ENCODE measurements at regions not wholly inside any gene's neighbourhood (a gene's known extent, or its start where the extent isn't known, plus 50 kb on each side); places are given as distances from the start of the nearest gene placed in this dataset.

GRCh38 chr5:163607256-163607655, 101.8 kb downstream of the MAT2B start:
- intact Hi-C loops (cut with DNase I) = no loop called here
- Histone ChIP-seq H3K9me3 (no peaks in the 10 kb centered on the region), H3K4me1 (no peaks in the 10 kb centered on the region), H3K36me3 (no peaks in the 10 kb centered on the region), H3K27ac (no peak overlapping the region), H3K4me3 (no peak overlapping the region), H3K27me3 (no peaks in the 10 kb centered on the region)
- DNase-seq = no peak
- 63% methylated on average over 4 of the region's 4 CpGs for WGBS (ENCODE audit: insufficient coverage, low coverage, low lambda C conversion rate, missing lambda C conversion rate)
- TF ChIP-seq POLR2A (IDR thresholded peaks at IDR 0.05) = no peak
- no peak for TF ChIP-seq CTCF (IDR thresholded peaks at IDR 0.05)
- no peak for ATAC-seq

- intact Hi-C loops (cut with DNase I) = no loop called here
- H3K4me3 ChIP-seq = no peak overlapping the region
- no peaks in the 10 kb centered on the region for H3K4me1 ChIP-seq
- H3K27me3 ChIP-seq = no peaks in the 10 kb centered on the region
- no peak overlapping the region for H3K27ac ChIP-seq
- TF ChIP-seq POLR2A (IDR thresholded peaks at IDR 0.05) (no peak), CTCF (IDR thresholded peaks at IDR 0.05) (no peak)
- H3K36me3 ChIP-seq = no peaks in the 10 kb centered on the region
- no peak for DNase-seq
- ATAC-seq = no peak
- H3K9me3 ChIP-seq = no peaks in the 10 kb centered on the region
Measured at GRCh38 chr5:163608621-163609020, 103.2 kb downstream of the MAT2B start.

GRCh38 chr5:163609910-163610309, 104.5 kb downstream of the MAT2B start:
- WGBS (ENCODE audit: insufficient coverage, low coverage, low lambda C conversion rate, missing lambda C conversion rate) = 39% methylated on average over 1 of the region's 1 CpG
- TF ChIP-seq CTCF (IDR thresholded peaks at IDR 0.05) (no peak), POLR2A (IDR thresholded peaks at IDR 0.05) (no peak)
- Histone ChIP-seq H3K27me3 (no peaks in the 10 kb centered on the region), H3K4me3 (no peak overlapping the region), H3K9me3 (no peaks in the 10 kb centered on the region), H3K4me1 (no peaks in the 10 kb centered on the region), H3K36me3 (no peaks in the 10 kb centered on the region), H3K27ac (no peak overlapping the region)
- intact Hi-C loops (cut with DNase I) = no loop called here
- DNase-seq (no peak), ATAC-seq (no peak)

GRCh38 chr5:163612358-163613149, 107.1 kb downstream of the MAT2B start:
- ATAC-seq (no peak), DNase-seq (no peak)
- Histone ChIP-seq H3K9me3 (no peaks in the 10 kb centered on the region), H3K4me3 (no peak overlapping the region), H3K27ac (no peak overlapping the region), H3K4me1 (no peaks in the 10 kb centered on the region), H3K27me3 (no peaks in the 10 kb centered on the region), H3K36me3 (no peaks in the 10 kb centered on the region)
- intact Hi-C loops (cut with DNase I) = no loop called here
- no peak for TF ChIP-seq POLR2A (IDR thresholded peaks at IDR 0.05)
- TF ChIP-seq CTCF (IDR thresholded peaks at IDR 0.05) = no peak
- WGBS (ENCODE audit: insufficient coverage, low coverage, low lambda C conversion rate, missing lambda C conversion rate) = 65% methylated on average over 8 of the region's 8 CpGs

- Histone ChIP-seq H3K27me3 (no peaks in the 10 kb centered on the region), H3K4me3 (no peak overlapping the region), H3K27ac (no peak overlapping the region), H3K36me3 (no peaks in the 10 kb centered on the region), H3K4me1 (no peaks in the 10 kb centered on the region), H3K9me3 (no peaks in the 10 kb centered on the region)
- no peak for TF ChIP-seq POLR2A (IDR thresholded peaks at IDR 0.05)
- no peak for TF ChIP-seq CTCF (IDR thresholded peaks at IDR 0.05)
- intact Hi-C loops (cut with DNase I) = no loop called here
- 40% methylated on average over 4 of the region's 4 CpGs for WGBS (ENCODE audit: insufficient coverage, low coverage, low lambda C conversion rate, missing lambda C conversion rate)
- ATAC-seq (no peak), DNase-seq (no peak)
Measured at GRCh38 chr5:163613150-163613442, 107.7 kb downstream of the MAT2B start.
